K562 (cell line): ENCODE measurements at regions not wholly inside any gene's neighbourhood (a gene's known extent, or its start where the extent isn't known, plus 50 kb on each side); places are given as distances from the start of the nearest gene placed in this dataset.

Experiments used
- CBX8 ChIP-seq: fragments of 200-600 bp; sonication (generic); IDR thresholded peaks from 2 replicates; pipeline ENCODE4 v1.6.1; 2012; ENCODE audit warnings: borderline replicate concordance, mixed run types, low read depth, mild to moderate bottlenecking, moderate library complexity, mixed read lengths, low read length, control low read depth, inconsistent platforms; ENCODE audit not compliant: poor library complexity, severe bottlenecking; ENCODE audit errors: extremely low read depth
- CEBPG ChIP-seq, 3 experiments: fragments of 200-800 bp in 1 of 3; sonication (Bioruptor generic) in 1 of 3; sonication (generic) in 1 of 3; formaldehyde crosslinking in 1 of 3; IDR thresholded peaks in 2 of 3; conservative IDR thresholded peaks in 1 of 3; 2 replicates each; pipeline versions ENCODE4 v1.6.1 to v1.8.0; 2016 to 2022; ENCODE audit warnings: missing compliant biosample characterization in 2 of 3, missing genetic modification characterization in 2 of 3, mild to moderate bottlenecking in 1 of 3, missing genetic modification reagents in 1 of 3
- ETV1 ChIP-seq: fragments of 450-650 bp; conservative IDR thresholded peaks from 2 replicates; pipeline ENCODE4 v1.6.1; 2016; ENCODE audit warnings: missing genetic modification characterization, control low read depth, low read depth, missing compliant biosample characterization
- MAFG ChIP-seq: fragments of 450-650 bp; conservative IDR thresholded peaks from 2 replicates; pipeline ENCODE4 v1.6.1; 2016; ENCODE audit warnings: missing genetic modification characterization, missing compliant biosample characterization
- NCOA2 ChIP-seq, 2 experiments: fragments of 450-650 bp; IDR thresholded peaks; 2 replicates each; pipeline ENCODE4 v1.6.1; 2018; ENCODE audit warnings: mild to moderate bottlenecking in 2 of 2, moderate library complexity in 1 of 2; ENCODE audit not compliant: partially characterized antibody in 2 of 2
- PRMT5 ChIP-seq: sonication (generic); formaldehyde crosslinking; IDR thresholded peaks from 2 replicates; pipeline ENCODE4 v1.5.0; 2020; ENCODE audit warnings: missing genetic modification reagents
- SP2 ChIP-seq: IDR thresholded peaks from 2 replicates; pipeline ENCODE4 v1.6.1; 2011; ENCODE audit warnings: mild to moderate bottlenecking, low read depth, low read length, moderate library complexity; ENCODE audit not compliant: poor library complexity, severe bottlenecking; ENCODE audit errors: extremely low read depth
- SPI1 ChIP-seq: IDR thresholded peaks from 2 replicates; pipeline ENCODE4 v1.6.1; 2011; ENCODE audit warnings: low read depth, low read length, control low read depth, borderline replicate concordance
- TAF1 ChIP-seq: IDR thresholded peaks from 2 replicates; pipeline ENCODE4 v1.6.1; 2011; ENCODE audit warnings: mild to moderate bottlenecking, low read length, moderate library complexity; ENCODE audit not compliant: insufficient read depth, control insufficient read depth, severe bottlenecking; ENCODE audit errors: extremely low read depth
- TBP ChIP-seq: optimal IDR thresholded peaks from 2 replicates; pipeline ENCODE3; 2011; ENCODE audit warnings: low read depth, low read length, improper control_type of control experiment
- ZNF354B ChIP-seq: fragments of 250-450 bp; sonication (Bioruptor Pico); IDR thresholded peaks from 2 replicates; pipeline ENCODE4 v1.4.0; 2020
- ZNF398 ChIP-seq: fragments of 250-450 bp; sonication (Bioruptor Pico); IDR thresholded peaks from 2 replicates; pipeline ENCODE4 v1.8.0; 2021; ENCODE audit warnings: moderate library complexity, mild to moderate bottlenecking, inconsistent platforms
- ZZZ3 ChIP-seq: fragments of 450-650 bp; IDR thresholded peaks from 2 replicates; pipeline ENCODE4 v1.6.1; 2016; ENCODE audit warnings: antibody characterized with exemption, mild to moderate bottlenecking, moderate library complexity

GRCh38 chr22:34015642-34016041 is 95.4 kb upstream of the LARGE1 start (continued):
- TF ChIP-seq TAF1: no peak
- TF ChIP-seq TBP: no peak
- no peak for TF ChIP-seq ZNF354B
- no peak for TF ChIP-seq ZZZ3
- no peak for TF ChIP-seq ZNF398 (CRISPR knock-in tag)
- TF ChIP-seq SP2: no peak
- TF ChIP-seq CEBPG (CRISPR knock-in tag; IDR thresholded peaks at IDR 0.05): no peak
- TF ChIP-seq CEBPG (tag; conservative IDR thresholded peaks at IDR 0.05 in 1 of 2, IDR thresholded peaks at IDR 0.05 in 1 of 2): no peak
- TF ChIP-seq SPI1: no peak
- no peak for TF ChIP-seq PRMT5 (CRISPR knock-in tag)
- TF ChIP-seq ETV1 (tag): no peak
- no peak for TF ChIP-seq MAFG (tag)
- TF ChIP-seq NCOA2 (IDR thresholded peaks at IDR 0.05; ENCODE audit: partially characterized antibody in 2 of 2): no peak
- no peak for TF ChIP-seq CBX8
- TF ChIP-seq, all 486 proteins: peak for 0
